Activated naive CD4-positive, alpha-beta T cell treated with anti-CD3 and anti-CD28 coated beads, Interleukin-2, amount 50 U/mL, for 24 hours (primary cell): ENCODE measurements at regions not wholly inside any gene's neighbourhood (a gene's known extent, or its start where the extent isn't known, plus 50 kb on each side); places are given as distances from the start of the nearest gene placed in this dataset.

ENCODE experiments used
- H3K27ac Mint-ChIP-seq: one replicate; pipeline ENCODE4 v1.8.0; 2021; ENCODE audit warnings: mild to moderate bottlenecking, mixed read lengths
- H3K27me3 Mint-ChIP-seq: one replicate; pipeline ENCODE4 v1.8.0; 2021; ENCODE audit warnings: mixed read lengths
- H3K36me3 Mint-ChIP-seq: one replicate; pipeline ENCODE4 v1.8.0; 2021; ENCODE audit warnings: mixed read lengths
- H3K4me1 Mint-ChIP-seq: one replicate; pipeline ENCODE4 v1.8.0; 2021; ENCODE audit warnings: mixed read lengths
- H3K4me3 Mint-ChIP-seq: one replicate; pipeline ENCODE4 v1.8.0; 2021; ENCODE audit warnings: mild to moderate bottlenecking, mixed read lengths
- H3K9me3 Mint-ChIP-seq: one replicate; pipeline ENCODE4 v1.8.0; 2021; ENCODE audit warnings: mixed read lengths

GRCh38 chr17:33967608-33968349, 287.3 kb upstream of the CCL2 start:
- H3K4me3 Mint-ChIP-seq, result peak overlapping the region; percentile 16
- peaks cover 19% of the 10 kb centered on the region for H3K4me1 Mint-ChIP-seq
- H3K27me3 Mint-ChIP-seq, result peaks cover 3% of the 10 kb centered on the region
- H3K9me3 Mint-ChIP-seq, result no peaks in the 10 kb centered on the region
- no peak overlapping the region for H3K27ac Mint-ChIP-seq
- H3K36me3 Mint-ChIP-seq, result no peaks in the 10 kb centered on the region

GRCh38 chr17:33968350-33969044, 286.6 kb upstream of the CCL2 start:
- Mint-ChIP-seq H3K4me3 (peak overlapping the region; percentile 16), H3K9me3 (no peaks in the 10 kb centered on the region), H3K4me1 (peaks cover 19% of the 10 kb centered on the region), H3K36me3 (no peaks in the 10 kb centered on the region), H3K27me3 (peaks cover 3% of the 10 kb centered on the region), H3K27ac (no peak overlapping the region)

- Mint-ChIP-seq H3K27me3 (peaks cover 3% of the 10 kb centered on the region), H3K36me3 (no peaks in the 10 kb centered on the region), H3K27ac (no peak overlapping the region), H3K9me3 (no peaks in the 10 kb centered on the region), H3K4me3 (no peak overlapping the region), H3K4me1 (peaks cover 15% of the 10 kb centered on the region)
These were observed 284.8 kb upstream of the CCL2 start for GRCh38 chr17:33970279-33970678.

- peaks cover 12% of the 10 kb centered on the region for H3K4me1 Mint-ChIP-seq
- no peak overlapping the region for H3K4me3 Mint-ChIP-seq
- H3K9me3 Mint-ChIP-seq, result no peaks in the 10 kb centered on the region
- no peaks in the 10 kb centered on the region for H3K36me3 Mint-ChIP-seq
- H3K27ac Mint-ChIP-seq, result no peak overlapping the region
- H3K27me3 Mint-ChIP-seq, result peaks cover 3% of the 10 kb centered on the region
These were observed 282.3 kb upstream of the CCL2 start for GRCh38 chr17:33972763-33973162.

GRCh38 chr17:33973491-33973890, 281.6 kb upstream of the CCL2 start:
- Mint-ChIP-seq H3K27ac (no peak overlapping the region), H3K9me3 (no peaks in the 10 kb centered on the region), H3K27me3 (no peaks in the 10 kb centered on the region)

GRCh38 chr17:33974276-33974675, 280.8 kb upstream of the CCL2 start:
- H3K4me1 Mint-ChIP-seq, result no peaks in the 10 kb centered on the region
- no peaks in the 10 kb centered on the region for H3K9me3 Mint-ChIP-seq
- H3K27ac Mint-ChIP-seq, result no peak overlapping the region
- H3K4me3 Mint-ChIP-seq, result no peak overlapping the region
- H3K27me3 Mint-ChIP-seq, result no peaks in the 10 kb centered on the region
- no peaks in the 10 kb centered on the region for H3K36me3 Mint-ChIP-seq

More at GRCh38 chr17:33973491-33973890, 281.6 kb upstream of the CCL2 start:
- Mint-ChIP-seq H3K4me1 (peaks cover 5% of the 10 kb centered on the region), H3K36me3 (no peaks in the 10 kb centered on the region), H3K4me3 (no peak overlapping the region)

GRCh38 chr17:33976831-33977230, 278.3 kb upstream of the CCL2 start:
- Mint-ChIP-seq H3K9me3 (no peaks in the 10 kb centered on the region), H3K27ac (no peak overlapping the region), H3K27me3 (no peaks in the 10 kb centered on the region), H3K4me1 (no peaks in the 10 kb centered on the region), H3K36me3 (no peaks in the 10 kb centered on the region), H3K4me3 (no peak overlapping the region)

- H3K4me3 Mint-ChIP-seq, result no peak overlapping the region
These were observed 277.2 kb upstream of the CCL2 start for GRCh38 chr17:33977729-33978514.

GRCh38 chr17:33978889-33979288, 276.2 kb upstream of the CCL2 start:
- Mint-ChIP-seq H3K36me3 (no peaks in the 10 kb centered on the region), H3K27me3 (no peaks in the 10 kb centered on the region), H3K9me3 (no peaks in the 10 kb centered on the region), H3K4me1 (no peaks in the 10 kb centered on the region), H3K27ac (no peak overlapping the region), H3K4me3 (no peak overlapping the region)

More at GRCh38 chr17:33977729-33978514, 277.2 kb upstream of the CCL2 start:
- H3K27me3 Mint-ChIP-seq, result no peaks in the 10 kb centered on the region
- H3K36me3 Mint-ChIP-seq, result no peaks in the 10 kb centered on the region
- H3K4me1 Mint-ChIP-seq, result no peaks in the 10 kb centered on the region
- no peak overlapping the region for H3K27ac Mint-ChIP-seq
- H3K9me3 Mint-ChIP-seq, result no peaks in the 10 kb centered on the region

GRCh38 chr17:33980193-33980592, 274.9 kb upstream of the CCL2 start:
- Mint-ChIP-seq H3K27me3 (no peaks in the 10 kb centered on the region), H3K27ac (no peak overlapping the region), H3K36me3 (no peaks in the 10 kb centered on the region), H3K4me3 (no peak overlapping the region), H3K4me1 (no peaks in the 10 kb centered on the region), H3K9me3 (no peaks in the 10 kb centered on the region)

- no peaks in the 10 kb centered on the region for H3K27me3 Mint-ChIP-seq
- H3K4me3 Mint-ChIP-seq, result no peak overlapping the region
- no peak overlapping the region for H3K27ac Mint-ChIP-seq
- H3K9me3 Mint-ChIP-seq, result no peaks in the 10 kb centered on the region
- H3K4me1 Mint-ChIP-seq, result no peaks in the 10 kb centered on the region
- H3K36me3 Mint-ChIP-seq, result no peaks in the 10 kb centered on the region
These were observed 273.1 kb upstream of the CCL2 start for GRCh38 chr17:33981711-33982601.

- Mint-ChIP-seq H3K9me3 (no peaks in the 10 kb centered on the region), H3K36me3 (no peaks in the 10 kb centered on the region), H3K27me3 (no peaks in the 10 kb centered on the region), H3K4me1 (no peaks in the 10 kb centered on the region), H3K27ac (no peak overlapping the region), H3K4me3 (no peak overlapping the region)
These were observed 272.2 kb upstream of the CCL2 start for GRCh38 chr17:33982909-33983308.

GRCh38 chr17:33983824-33984574, 271.1 kb upstream of the CCL2 start:
- H3K4me3 Mint-ChIP-seq, result no peak overlapping the region
- no peak overlapping the region for H3K27ac Mint-ChIP-seq
- H3K27me3 Mint-ChIP-seq, result peaks cover 1% of the 10 kb centered on the region
- no peaks in the 10 kb centered on the region for H3K9me3 Mint-ChIP-seq
- H3K36me3 Mint-ChIP-seq, result no peaks in the 10 kb centered on the region
- no peaks in the 10 kb centered on the region for H3K4me1 Mint-ChIP-seq

GRCh38 chr17:33986088-33986487, 269.0 kb upstream of the CCL2 start:
- Mint-ChIP-seq H3K36me3 (no peaks in the 10 kb centered on the region), H3K9me3 (no peaks in the 10 kb centered on the region), H3K4me1 (no peaks in the 10 kb centered on the region), H3K27ac (no peak overlapping the region), H3K27me3 (peaks cover 1% of the 10 kb centered on the region), H3K4me3 (no peak overlapping the region)
